ENCODE measurements at regions not wholly inside any gene's neighbourhood (a gene's known extent, or its start where the extent isn't known, plus 50 kb on each side); places are given as distances from the start of the nearest gene placed in this dataset.

DNA sequence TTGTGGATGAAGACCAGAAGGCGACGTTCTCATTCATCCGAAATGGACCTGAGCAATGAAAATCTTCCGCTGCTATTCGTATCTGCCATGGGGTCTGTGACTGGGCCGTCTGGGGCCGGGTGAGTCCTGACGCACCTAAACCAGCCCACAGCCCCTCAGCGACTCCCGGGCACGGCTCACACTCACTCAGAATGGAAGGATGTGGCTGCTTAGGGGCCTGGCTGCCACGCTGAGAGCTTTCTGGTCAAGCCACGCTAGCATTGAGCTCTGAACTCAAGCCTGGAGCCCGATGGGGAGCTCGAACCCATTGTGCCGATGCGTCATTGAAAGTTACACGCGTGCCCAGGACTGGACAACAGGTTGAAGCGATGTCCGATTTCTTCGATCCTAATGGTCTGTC, 97.8 kb downstream of the MRPL36 start:
- ATAC-seq = no peak
- CTCF ChIA-PET = no interaction called here

GRCh38 chr5:1701216-1701864, 98.3 kb downstream of the MRPL36 start:
- no peaks in the 10 kb centered on the region for H3K9me3 ChIP-seq (ENCODE audit: control insufficient read depth in 1 of 2, insufficient read depth in 1 of 2, low read depth in 1 of 2, low read length in 2 of 2)
- CTCF ChIA-PET = no interaction called here
- no peaks in the 10 kb centered on the region for H4K20me1 ChIP-seq (ENCODE audit: insufficient read depth)
- no peaks in the 10 kb centered on the region for H3K4me1 ChIP-seq (ENCODE audit: control insufficient read depth in 1 of 2, insufficient read depth in 2 of 2, low read length in 2 of 2)
- no peak overlapping the region for H3K9ac ChIP-seq (ENCODE audit: low read length)
- H3K27ac ChIP-seq (ENCODE audit: low read depth, low read length) = no peak overlapping the region
- H2AFZ ChIP-seq (ENCODE audit: low read depth, low read length, poor library complexity, severe bottlenecking) = no peak overlapping the region
- POLR2A ChIA-PET = no interaction called here
- no peaks in the 10 kb centered on the region for H3K79me2 ChIP-seq (ENCODE audit: insufficient read depth, low read length)
- no peak for DNase-seq (ENCODE audit: low read depth, low spot score)
- no peaks in the 10 kb centered on the region for H3K36me3 ChIP-seq (ENCODE audit: control insufficient read depth in 1 of 2, insufficient read depth in 2 of 2, low read length in 2 of 2)
- H3K27me3 ChIP-seq (ENCODE audit: insufficient read depth, low read length) = 0 out of 2 replicates have a peak, but pooled peaks cover 3% of the 10 kb centered on the region
- TF ChIP-seq CBX3 (IDR thresholded peaks at IDR 0.05; ENCODE audit: low read depth) = no peak
- no peak for TF ChIP-seq ZFX (IDR thresholded peaks at IDR 0.05)
- no TSS peak for BruUV-seq (replicated peaks)
- H3K9me2 ChIP-seq (ENCODE audit: insufficient read depth) = no peaks in the 10 kb centered on the region
- intact Hi-C loops (cut with micrococcal nuclease) = no loop called here
- ATAC-seq = no peak
- no peak overlapping the region for H3K4me2 ChIP-seq (ENCODE audit: low read length)
- no peak overlapping the region for H3K4me3 ChIP-seq (replicated peaks in 1 of 2; ENCODE audit: low read depth in 1 of 2, low read length in 2 of 2)
- RAD21 ChIA-PET (ENCODE audit: low non-redundant PET in 1 of 2, low total read pairs in 2 of 2, uncharacterized antibody in 2 of 2, unreplicated experiment in 2 of 2) = no interaction called here

More for the DNA sequence above, 97.8 kb downstream of the MRPL36 start:
- Histone ChIP-seq H3K9me2 (ENCODE audit: insufficient read depth) (no peaks in the 10 kb centered on the region), H2AFZ (ENCODE audit: low read depth, low read length, poor library complexity, severe bottlenecking) (no peak overlapping the region), H3K9ac (ENCODE audit: low read length) (no peak overlapping the region), H3K27ac (ENCODE audit: low read depth, low read length) (no peak overlapping the region), H3K9me3 (ENCODE audit: control insufficient read depth in 1 of 2, insufficient read depth in 1 of 2, low read depth in 1 of 2, low read length in 2 of 2) (no peaks in the 10 kb centered on the region), H3K79me2 (ENCODE audit: insufficient read depth, low read length) (no peaks in the 10 kb centered on the region), H3K4me3 (replicated peaks in 1 of 2; ENCODE audit: low read depth in 1 of 2, low read length in 2 of 2) (no peak overlapping the region), H3K27me3 (ENCODE audit: insufficient read depth, low read length) (0 out of 2 replicates have a peak, but pooled peaks cover 3% of the 10 kb centered on the region), H4K20me1 (ENCODE audit: insufficient read depth) (no peaks in the 10 kb centered on the region), H3K4me1 (ENCODE audit: control insufficient read depth in 1 of 2, insufficient read depth in 2 of 2, low read length in 2 of 2) (no peaks in the 10 kb centered on the region), H3K4me2 (ENCODE audit: low read length) (no peak overlapping the region), H3K36me3 (ENCODE audit: control insufficient read depth in 1 of 2, insufficient read depth in 2 of 2, low read length in 2 of 2) (no peaks in the 10 kb centered on the region)
- ChIA-PET POLR2A (no interaction called here), RAD21 (ENCODE audit: low non-redundant PET in 1 of 2, low total read pairs in 2 of 2, uncharacterized antibody in 2 of 2, unreplicated experiment in 2 of 2) (no interaction called here)
- TF ChIP-seq ZNF274 (IDR thresholded peaks at IDR 0.05; ENCODE audit: low read depth, low read length) (no peak), SRF (IDR thresholded peaks at IDR 0.05; ENCODE audit: low read depth) (no peak), ATF3 (IDR thresholded peaks at IDR 0.05) (no peak), MAX (IDR thresholded peaks at IDR 0.05) (no peak)
- intact Hi-C loops (cut with micrococcal nuclease) = no loop called here
- BruUV-seq (replicated peaks) = no TSS peak
- no peak for DNase-seq (ENCODE audit: low read depth, low spot score)
